Keratinocyte (primary cell): ENCODE measurements at regions not wholly inside any gene's neighbourhood (a gene's known extent, or its start where the extent isn't known, plus 50 kb on each side); places are given as distances from the start of the nearest gene placed in this dataset.

Experiments
- DNase-seq: peaks from one replicate; pipeline ENCODE4 v3.0.0-alpha.2; 2011; ENCODE audit warnings: low read depth, missing footprints, low spot score
- FAIRE-seq: peaks from 2 replicates; lab custom pipeline; 2011; peaks lifted over from hg19 to GRCh38; lab: Jason Lieb, UNC
- H2AFZ ChIP-seq: 2 replicates; pipeline ENCODE4 v1.6.0; 2012; ENCODE audit warnings: low read length, control low read depth, inconsistent platforms; ENCODE audit not compliant: control insufficient read depth
- H3K27ac ChIP-seq: 2 replicates; pipeline ENCODE4 v1.5.1; 2011; ENCODE audit warnings: low read length; ENCODE audit not compliant: control insufficient read depth, insufficient read depth
- H3K27me3 ChIP-seq: 3 replicates; pipeline ENCODE4 v1.6.0; 2011; ENCODE audit warnings: low read length; ENCODE audit not compliant: control insufficient read depth, insufficient read depth; ENCODE audit errors: extremely low read depth
- H3K36me3 ChIP-seq, 2 experiments: 2 replicates in 1 of 2; 3 replicates in 1 of 2; pipeline ENCODE4 v1.5.1; 2011; ENCODE audit warnings: low read length in 2 of 2, mild to moderate bottlenecking in 1 of 2; ENCODE audit not compliant: control insufficient read depth in 2 of 2, insufficient read depth in 2 of 2; ENCODE audit errors: extremely low read depth in 1 of 2
- H3K4me1 ChIP-seq: 3 replicates; pipeline ENCODE4 v1.5.1; 2011; ENCODE audit warnings: low read length; ENCODE audit not compliant: control insufficient read depth, insufficient read depth; ENCODE audit errors: extremely low read depth
- H3K4me2 ChIP-seq: 3 replicates; pipeline ENCODE4 v1.6.0; 2011; ENCODE audit warnings: low read depth, low read length; ENCODE audit not compliant: control insufficient read depth, insufficient read depth; ENCODE audit errors: extremely low read depth
- H3K4me3 ChIP-seq, 3 experiments: fragments of 200-600 bp in 1 of 3; sonication (generic) in 1 of 3; 2 replicates in 2 of 3; 3 replicates in 1 of 3; pipeline ENCODE4 v1.5.1; 2011 to 2016; ENCODE audit warnings: low read length in 3 of 3, mild to moderate bottlenecking in 3 of 3, control low read depth in 2 of 3, inconsistent platforms in 1 of 3, low read depth in 1 of 3, mixed read lengths in 1 of 3, mixed run types in 1 of 3, moderate library complexity in 1 of 3; ENCODE audit not compliant: control insufficient read depth in 2 of 3, insufficient read depth in 2 of 3; ENCODE audit errors: extremely low read depth in 1 of 3
- H3K79me2 ChIP-seq: 2 replicates; pipeline ENCODE4 v1.6.0; 2012; ENCODE audit warnings: low read length; ENCODE audit not compliant: control insufficient read depth, insufficient read depth
- H3K9ac ChIP-seq: 3 replicates; pipeline ENCODE4 v1.6.0; 2011; ENCODE audit warnings: low read length; ENCODE audit not compliant: control insufficient read depth, insufficient read depth; ENCODE audit errors: extremely low read depth
- H3K9me1 ChIP-seq: 3 replicates; pipeline ENCODE4 v1.6.0; 2011; ENCODE audit warnings: low read length; ENCODE audit not compliant: control insufficient read depth, insufficient read depth; ENCODE audit errors: extremely low read depth
- H3K9me3 ChIP-seq: 2 replicates; pipeline ENCODE4 v1.5.1; 2012; ENCODE audit warnings: low read depth, low read length; ENCODE audit not compliant: control insufficient read depth
- H4K20me1 ChIP-seq: 3 replicates; pipeline ENCODE4 v1.6.0; 2011; ENCODE audit warnings: low read length; ENCODE audit not compliant: control insufficient read depth, insufficient read depth; ENCODE audit errors: extremely low read depth
- EZH2 ChIP-seq: IDR thresholded peaks from one replicate; pipeline ENCODE4 v1.6.1; 2012; ENCODE audit warnings: inconsistent platforms, mild to moderate bottlenecking, low read length, moderate library complexity
- dilution Hi-C: fragments of 300-500 bp; cut with MboI; formaldehyde crosslinking; loops from one replicate; pipeline ENCODE4 v1.7.0; 2020; ENCODE audit warnings: low sequenced_read_pairs; ENCODE audit not compliant: extremely low pct_ligation_motif_present
- TF ChIP-seq, protein P1 (sequence below), 3 experiments: IDR thresholded peaks in 1 of 3; conservative IDR thresholded peaks in 1 of 3; optimal IDR thresholded peaks in 1 of 3; 2 replicates in 2 of 3; 3 replicates in 1 of 3; pipeline versions ENCODE3 to v1.5.1; 2011; ENCODE audit warnings: low read length in 3 of 3, mild to moderate bottlenecking in 3 of 3, moderate library complexity in 2 of 3, control low read depth in 1 of 3, inconsistent platforms in 1 of 3; ENCODE audit not compliant: insufficient read depth in 2 of 3; ENCODE audit errors: extremely low read depth in 1 of 3

DNA sequence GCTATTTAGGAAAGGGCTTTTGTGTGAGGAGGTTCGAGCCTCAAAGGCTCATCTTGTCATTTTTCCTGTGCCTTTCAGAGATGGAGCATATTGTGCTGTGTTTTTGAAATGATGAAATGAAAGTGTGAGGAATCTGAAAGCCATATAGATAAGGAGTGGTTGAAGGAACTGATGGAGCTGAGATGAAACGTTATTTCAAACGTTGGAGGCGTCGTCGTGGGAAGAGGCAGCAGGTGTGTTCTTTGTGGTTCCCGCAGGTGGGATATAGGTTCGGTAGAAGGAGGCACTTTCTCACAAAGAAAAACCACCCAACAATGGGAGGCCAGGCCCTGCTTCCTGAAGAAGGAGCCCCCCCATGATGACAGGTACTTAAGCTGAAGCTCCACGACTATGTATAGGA, 83.2 kb upstream of the SNAP25 start:
- no peaks in the 10 kb centered on the region for H3K9me3 ChIP-seq
- FAIRE-seq (no peak), DNase-seq (no peak)
- no peak for TF ChIP-seq EZH2
- TF ChIP-seq, protein P1, sequence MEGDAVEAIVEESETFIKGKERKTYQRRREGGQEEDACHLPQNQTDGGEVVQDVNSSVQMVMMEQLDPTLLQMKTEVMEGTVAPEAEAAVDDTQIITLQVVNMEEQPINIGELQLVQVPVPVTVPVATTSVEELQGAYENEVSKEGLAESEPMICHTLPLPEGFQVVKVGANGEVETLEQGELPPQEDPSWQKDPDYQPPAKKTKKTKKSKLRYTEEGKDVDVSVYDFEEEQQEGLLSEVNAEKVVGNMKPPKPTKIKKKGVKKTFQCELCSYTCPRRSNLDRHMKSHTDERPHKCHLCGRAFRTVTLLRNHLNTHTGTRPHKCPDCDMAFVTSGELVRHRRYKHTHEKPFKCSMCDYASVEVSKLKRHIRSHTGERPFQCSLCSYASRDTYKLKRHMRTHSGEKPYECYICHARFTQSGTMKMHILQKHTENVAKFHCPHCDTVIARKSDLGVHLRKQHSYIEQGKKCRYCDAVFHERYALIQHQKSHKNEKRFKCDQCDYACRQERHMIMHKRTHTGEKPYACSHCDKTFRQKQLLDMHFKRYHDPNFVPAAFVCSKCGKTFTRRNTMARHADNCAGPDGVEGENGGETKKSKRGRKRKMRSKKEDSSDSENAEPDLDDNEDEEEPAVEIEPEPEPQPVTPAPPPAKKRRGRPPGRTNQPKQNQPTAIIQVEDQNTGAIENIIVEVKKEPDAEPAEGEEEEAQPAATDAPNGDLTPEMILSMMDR (optimal IDR thresholded peaks at IDR 0.05 in 1 of 3, IDR thresholded peaks at IDR 0.05 in 1 of 3, conservative IDR thresholded peaks at IDR 0.05 in 1 of 3; ENCODE audit: extremely low read depth in 1 of 3, insufficient read depth in 2 of 3, low read length in 3 of 3): no peak
- no peaks in the 10 kb centered on the region for H4K20me1 ChIP-seq
- H3K9me1 ChIP-seq: no peaks in the 10 kb centered on the region
- H3K4me1 ChIP-seq: no peaks in the 10 kb centered on the region
- no peak overlapping the region for H3K9ac ChIP-seq
- H2AFZ ChIP-seq: no peak overlapping the region
- H3K4me2 ChIP-seq: no peak overlapping the region
- no peaks in the 10 kb centered on the region for H3K36me3 ChIP-seq
- no peaks in the 10 kb centered on the region for H3K79me2 ChIP-seq
- H3K4me3 ChIP-seq: no peak overlapping the region
- peaks cover 19% of the 10 kb centered on the region for H3K27me3 ChIP-seq
- no peak overlapping the region for H3K27ac ChIP-seq
- dilution Hi-C loops: no loop called here

DNA sequence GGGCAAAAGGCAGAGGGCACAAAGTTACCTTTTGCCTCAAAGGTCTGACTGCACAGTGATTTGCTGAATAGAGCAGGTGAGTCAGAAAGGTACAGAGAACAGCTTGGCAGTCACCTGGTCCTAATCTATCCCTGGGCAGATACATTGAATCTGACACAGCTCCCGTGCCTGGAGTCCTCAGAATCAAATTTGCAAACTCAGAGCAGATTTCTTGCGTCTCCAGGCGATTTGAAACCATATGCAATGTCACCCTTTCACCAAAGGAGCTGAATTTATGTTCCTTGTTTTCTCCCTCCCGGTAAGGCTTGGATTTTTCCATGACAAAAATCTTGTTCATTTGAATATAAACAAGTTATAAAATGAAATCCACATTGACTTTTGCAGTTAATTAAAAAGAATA, 81.6 kb upstream of the SNAP25 start:
- dilution Hi-C loops: no loop called here
- no peak overlapping the region for H3K27ac ChIP-seq
- no peaks in the 10 kb centered on the region for H3K79me2 ChIP-seq
- H2AFZ ChIP-seq: no peak overlapping the region
- peaks cover 11% of the 10 kb centered on the region for H3K27me3 ChIP-seq
- no peak overlapping the region for H3K9ac ChIP-seq
- H3K4me1 ChIP-seq: no peaks in the 10 kb centered on the region
- H3K9me3 ChIP-seq: no peaks in the 10 kb centered on the region
- H3K36me3 ChIP-seq: no peaks in the 10 kb centered on the region
- DNase-seq: no peak
- no peak for TF ChIP-seq EZH2
- TF ChIP-seq, protein P1 (optimal IDR thresholded peaks at IDR 0.05 in 1 of 3, IDR thresholded peaks at IDR 0.05 in 1 of 3, conservative IDR thresholded peaks at IDR 0.05 in 1 of 3; ENCODE audit: extremely low read depth in 1 of 3, insufficient read depth in 2 of 3, low read length in 3 of 3): no peak
- no peak for FAIRE-seq
- no peak overlapping the region for H3K4me2 ChIP-seq
- H3K4me3 ChIP-seq: no peak overlapping the region
- H3K9me1 ChIP-seq: no peaks in the 10 kb centered on the region
- H4K20me1 ChIP-seq: no peaks in the 10 kb centered on the region
